ENCODE measurements at regions not wholly inside any gene's neighbourhood (a gene's known extent, or its start where the extent isn't known, plus 50 kb on each side); places are given as distances from the start of the nearest gene placed in this dataset.

GRCh38 chr6:3958255-3958654 is 109.1 kb downstream of the FAM50B start:
- H3K27ac ChIP-seq (ENCODE audit: low read depth, low read length) = no peak overlapping the region
- H3K9me3 ChIP-seq (ENCODE audit: control insufficient read depth, low read length) = no peaks in the 10 kb centered on the region

DNA sequence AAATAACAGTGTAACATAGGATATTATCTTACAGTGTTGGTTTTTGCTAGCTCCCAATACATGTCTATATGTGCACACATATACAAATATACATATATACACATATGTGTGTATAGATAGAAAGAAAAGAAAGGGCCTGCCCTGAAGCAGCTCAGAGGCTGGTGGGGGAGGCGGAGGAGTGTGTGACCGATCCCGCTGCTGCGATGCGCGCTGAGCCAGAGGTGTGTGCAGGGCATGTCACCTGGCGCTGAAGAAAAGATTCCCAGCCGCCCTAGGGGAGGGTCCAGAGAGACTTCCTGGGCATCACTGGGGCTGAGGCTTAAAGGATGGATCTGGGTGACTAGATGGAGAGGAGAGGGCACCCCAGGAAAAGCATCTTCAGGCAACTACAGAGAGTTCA is 110.2 kb downstream of the FAM50B start:
- H3K4me1 ChIP-seq (ENCODE audit: control insufficient read depth, insufficient read depth, low read length) = no peaks in the 10 kb centered on the region
- Mint-ChIP-seq H3K4me3 (no peak overlapping the region), H3K27me3 (ENCODE audit: insufficient read depth) (no peaks in the 10 kb centered on the region), H3K27ac (no peak overlapping the region), H3K9me3 (no peaks in the 10 kb centered on the region), H3K4me1 (no peaks in the 10 kb centered on the region), H3K36me3 (ENCODE audit: low read depth) (no peaks in the 10 kb centered on the region)
- no peaks in the 10 kb centered on the region for H3K36me3 ChIP-seq (ENCODE audit: control insufficient read depth, insufficient read depth, low read length)
- WGBS, 2 experiments (ENCODE audit: insufficient coverage in 1 of 2, insufficient read length in 1 of 2) = 90 to 100% methylated on average over 5 to 8 of the region's 8 CpGs
- H3K27me3 ChIP-seq (ENCODE audit: control insufficient read depth, insufficient read depth, low read length, poor library complexity, severe bottlenecking) = no peaks in the 10 kb centered on the region
- H3K9ac ChIP-seq (ENCODE audit: extremely low read depth, low read length, poor library complexity, severe bottlenecking) = no peak overlapping the region
- TF ChIP-seq, protein P1, sequence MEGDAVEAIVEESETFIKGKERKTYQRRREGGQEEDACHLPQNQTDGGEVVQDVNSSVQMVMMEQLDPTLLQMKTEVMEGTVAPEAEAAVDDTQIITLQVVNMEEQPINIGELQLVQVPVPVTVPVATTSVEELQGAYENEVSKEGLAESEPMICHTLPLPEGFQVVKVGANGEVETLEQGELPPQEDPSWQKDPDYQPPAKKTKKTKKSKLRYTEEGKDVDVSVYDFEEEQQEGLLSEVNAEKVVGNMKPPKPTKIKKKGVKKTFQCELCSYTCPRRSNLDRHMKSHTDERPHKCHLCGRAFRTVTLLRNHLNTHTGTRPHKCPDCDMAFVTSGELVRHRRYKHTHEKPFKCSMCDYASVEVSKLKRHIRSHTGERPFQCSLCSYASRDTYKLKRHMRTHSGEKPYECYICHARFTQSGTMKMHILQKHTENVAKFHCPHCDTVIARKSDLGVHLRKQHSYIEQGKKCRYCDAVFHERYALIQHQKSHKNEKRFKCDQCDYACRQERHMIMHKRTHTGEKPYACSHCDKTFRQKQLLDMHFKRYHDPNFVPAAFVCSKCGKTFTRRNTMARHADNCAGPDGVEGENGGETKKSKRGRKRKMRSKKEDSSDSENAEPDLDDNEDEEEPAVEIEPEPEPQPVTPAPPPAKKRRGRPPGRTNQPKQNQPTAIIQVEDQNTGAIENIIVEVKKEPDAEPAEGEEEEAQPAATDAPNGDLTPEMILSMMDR (conservative IDR thresholded peaks at IDR 0.05) = no peak
- H3K9me3 ChIP-seq (ENCODE audit: control insufficient read depth, low read length) = no peaks in the 10 kb centered on the region
- no peak overlapping the region for H3K27ac ChIP-seq (ENCODE audit: low read depth, low read length)
- no peak overlapping the region for H3K4me3 ChIP-seq (ENCODE audit: low read length)
- DNase-seq = no peak

More at GRCh38 chr6:3958255-3958654, 109.1 kb downstream of the FAM50B start:
- WGBS, 2 experiments (ENCODE audit: insufficient coverage in 1 of 2, insufficient read length in 1 of 2) = 90 to 100% methylated on average over 4 to 7 of the region's 7 CpGs
- Histone ChIP-seq H3K9ac (ENCODE audit: extremely low read depth, low read length, poor library complexity, severe bottlenecking) (no peak overlapping the region), H3K4me3 (ENCODE audit: low read length) (no peak overlapping the region), H3K27me3 (ENCODE audit: control insufficient read depth, insufficient read depth, low read length, poor library complexity, severe bottlenecking) (no peaks in the 10 kb centered on the region), H3K4me1 (ENCODE audit: control insufficient read depth, insufficient read depth, low read length) (no peaks in the 10 kb centered on the region), H3K36me3 (ENCODE audit: control insufficient read depth, insufficient read depth, low read length) (no peaks in the 10 kb centered on the region)
- DNase-seq = no peak
- Mint-ChIP-seq H3K27ac (no peak overlapping the region), H3K9me3 (no peaks in the 10 kb centered on the region), H3K4me3 (no peak overlapping the region), H3K36me3 (ENCODE audit: low read depth) (no peaks in the 10 kb centered on the region), H3K27me3 (ENCODE audit: insufficient read depth) (no peaks in the 10 kb centered on the region), H3K4me1 (no peaks in the 10 kb centered on the region)
- TF ChIP-seq, protein P1 (conservative IDR thresholded peaks at IDR 0.05) = no peak

GRCh38 chr6:3960754-3961361 is 111.7 kb downstream of the FAM50B start:
- H3K9ac ChIP-seq (ENCODE audit: extremely low read depth, low read length, poor library complexity, severe bottlenecking) = no peak overlapping the region
- H3K27ac Mint-ChIP-seq = no peak overlapping the region
- no peak overlapping the region for H3K27ac ChIP-seq (ENCODE audit: low read depth, low read length)
- TF ChIP-seq, protein P1 (conservative IDR thresholded peaks at IDR 0.05) = no peak
- no peak for DNase-seq
- H3K9me3 ChIP-seq (ENCODE audit: control insufficient read depth, low read length) = no peaks in the 10 kb centered on the region
- H3K4me3 ChIP-seq (ENCODE audit: low read length) = no peak overlapping the region
- no peak overlapping the region for H3K4me3 Mint-ChIP-seq
- no peaks in the 10 kb centered on the region for H3K36me3 Mint-ChIP-seq (ENCODE audit: low read depth)
- no peaks in the 10 kb centered on the region for H3K36me3 ChIP-seq (ENCODE audit: control insufficient read depth, insufficient read depth, low read length)
- H3K27me3 ChIP-seq (ENCODE audit: control insufficient read depth, insufficient read depth, low read length, poor library complexity, severe bottlenecking) = no peaks in the 10 kb centered on the region
- H3K4me1 Mint-ChIP-seq = no peaks in the 10 kb centered on the region
- 88 to 94% methylated on average over 5 of the region's 5 CpGs for WGBS, 2 experiments (ENCODE audit: insufficient coverage in 1 of 2, insufficient read length in 1 of 2)
- no peaks in the 10 kb centered on the region for H3K27me3 Mint-ChIP-seq (ENCODE audit: insufficient read depth)
- H3K9me3 Mint-ChIP-seq = no peaks in the 10 kb centered on the region
- H3K4me1 ChIP-seq (ENCODE audit: control insufficient read depth, insufficient read depth, low read length) = no peaks in the 10 kb centered on the region
